Stimulated activated CD4-positive, alpha-beta T cell treated with anti-CD3 and anti-CD28 coated beads, Interleukin-4, amount 100 ng/mL, for 4 hours (primary cell): ENCODE measurements at regions not wholly inside any gene's neighbourhood (a gene's known extent, or its start where the extent isn't known, plus 50 kb on each side); places are given as distances from the start of the nearest gene placed in this dataset.

Source experiments
- DNase-seq, 2 experiments: peaks; one replicate each; pipeline ENCODE4 v3.0.0-alpha.2; 2020

- DNase-seq: no peak
Observed at GRCh38 chr5:35477911-35478310, 139.8 kb upstream of the SPEF2 start.

- DNase-seq: no peak
Observed at GRCh38 chr5:35477321-35477720, 140.3 kb upstream of the SPEF2 start.

DNA sequence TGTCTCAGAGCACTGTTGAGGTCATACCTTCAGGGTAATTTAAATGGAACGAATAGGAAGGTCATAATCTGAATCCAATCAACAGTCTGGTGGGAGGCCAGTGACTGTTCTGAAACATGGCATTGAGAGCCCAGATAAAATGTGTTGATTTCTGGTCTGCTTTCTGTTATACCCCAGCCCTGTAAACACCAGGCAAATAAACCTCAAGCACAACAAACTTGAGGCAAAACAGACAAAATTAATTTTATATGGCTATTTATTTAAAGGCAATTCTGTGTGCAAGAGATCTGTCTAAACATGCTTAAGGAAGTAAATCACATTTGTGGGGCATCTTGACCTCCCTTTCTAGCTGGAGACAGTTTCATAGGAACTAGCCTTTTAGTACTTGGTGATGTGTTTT lies 140.9 kb upstream of the SPEF2 start:
- DNase-seq: no peak

DNA sequence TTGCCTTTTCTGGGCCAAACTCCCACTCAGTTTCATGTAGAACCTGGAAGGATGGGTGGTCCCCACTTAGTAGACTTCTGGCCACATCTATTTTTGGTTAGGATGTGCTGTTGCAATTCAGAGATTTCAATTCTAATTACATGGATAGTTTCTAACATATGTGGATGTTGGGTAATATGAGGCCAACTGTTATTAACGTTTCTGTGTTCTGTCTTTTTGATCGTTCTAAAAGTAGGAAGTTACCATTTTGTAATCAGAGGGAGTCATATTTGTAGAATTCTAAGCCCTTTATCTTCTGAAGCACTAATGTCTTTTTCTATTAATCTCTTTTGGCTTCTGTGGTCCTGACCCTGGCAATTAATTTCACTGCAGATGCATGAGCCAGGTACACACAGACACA lies 141.6 kb upstream of the SPEF2 start:
- no peak for DNase-seq

GRCh38 chr5:35473589-35473988 lies 144.1 kb upstream of the SPEF2 start:
- no peak for DNase-seq

DNA sequence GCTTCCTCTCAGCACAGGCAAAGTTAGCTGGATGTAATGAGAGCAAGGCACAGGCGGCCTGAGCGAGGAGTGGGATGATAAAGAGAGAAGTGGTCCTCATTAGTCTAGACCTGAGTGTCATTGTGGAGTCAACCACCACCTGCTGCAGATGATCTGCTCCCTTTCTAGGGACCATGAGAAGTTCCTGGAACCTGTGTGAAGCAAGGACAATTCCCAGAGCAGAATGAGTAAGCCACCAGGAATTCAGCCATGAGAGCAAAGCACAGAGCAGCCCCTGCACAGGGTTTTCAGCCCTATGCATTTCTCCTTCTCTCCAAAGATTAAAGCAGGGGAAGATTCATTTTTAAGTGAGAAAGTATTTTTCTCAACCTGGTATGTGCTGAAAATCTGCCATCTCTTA lies 146.8 kb upstream of the SPEF2 start:
- no peak for DNase-seq

GRCh38 chr5:35468811-35469210 lies 148.9 kb upstream of the SPEF2 start:
- DNase-seq: no peak

DNA sequence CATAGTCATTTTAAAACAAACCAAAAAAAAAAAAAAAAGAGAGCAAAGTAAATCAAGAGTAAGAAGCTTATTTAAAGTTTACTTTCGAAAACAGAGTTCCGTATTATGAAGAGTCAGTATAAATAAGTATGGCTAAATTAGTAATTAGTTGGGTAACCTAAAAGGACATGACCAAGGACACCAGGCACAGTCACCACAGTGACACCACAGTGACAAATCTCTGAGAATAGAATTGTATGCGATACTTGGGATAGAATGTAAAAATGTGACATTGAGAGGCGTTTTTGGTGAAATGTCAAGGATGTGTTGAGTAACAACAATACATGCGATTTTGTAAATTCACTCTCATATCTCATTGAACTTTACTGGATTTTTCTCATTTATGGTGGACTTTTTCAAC lies 150.9 kb upstream of the SPEF2 start:
- no peak for DNase-seq

DNA sequence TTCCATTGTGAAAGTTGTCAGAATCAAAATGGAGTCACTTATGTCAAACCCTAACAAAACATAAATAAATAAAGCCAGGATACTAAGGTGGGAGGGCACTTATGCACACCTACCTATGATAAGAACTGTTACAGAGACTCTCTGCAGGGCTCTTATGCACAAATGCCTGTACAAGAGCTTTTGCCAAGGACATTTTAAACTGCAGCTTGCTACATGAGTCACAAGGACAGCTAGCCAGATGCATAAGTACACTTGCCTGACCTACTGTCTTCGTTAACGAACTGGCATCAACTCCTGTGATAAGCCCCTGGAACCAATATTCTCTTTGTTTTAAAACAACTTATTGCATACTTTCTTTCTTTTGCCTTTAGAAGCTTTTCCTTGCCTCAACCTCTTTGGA lies 152.9 kb upstream of the SPEF2 start:
- DNase-seq: no peak

DNA sequence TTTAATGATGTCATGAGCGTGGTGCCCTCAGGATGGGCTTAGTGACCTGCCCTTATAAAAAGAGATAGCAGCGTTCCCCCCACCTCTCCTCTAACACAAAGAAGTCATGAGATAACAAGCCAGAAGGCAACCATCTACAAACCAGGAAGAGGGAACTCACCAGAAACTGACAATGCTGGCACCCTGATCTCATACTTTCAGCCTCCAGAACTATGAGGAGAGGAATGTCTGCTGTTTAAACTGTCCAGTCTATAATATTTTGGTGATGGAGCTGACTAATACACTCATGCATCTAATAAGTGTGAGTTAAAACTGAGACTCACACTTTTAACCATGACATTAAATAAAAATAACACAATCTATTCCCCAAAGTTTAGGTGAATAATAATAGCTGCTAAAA lies 156.1 kb upstream of the SPEF2 start:
- no peak for DNase-seq

GRCh38 chr5:35458824-35459207 lies 158.8 kb upstream of the SPEF2 start:
- no peak for DNase-seq

GRCh38 chr5:35457912-35458823 lies 159.5 kb upstream of the SPEF2 start:
- DNase-seq: no peak

- DNase-seq: no peak
Observed at GRCh38 chr5:35456506-35456905, 161.2 kb upstream of the SPEF2 start.

DNA sequence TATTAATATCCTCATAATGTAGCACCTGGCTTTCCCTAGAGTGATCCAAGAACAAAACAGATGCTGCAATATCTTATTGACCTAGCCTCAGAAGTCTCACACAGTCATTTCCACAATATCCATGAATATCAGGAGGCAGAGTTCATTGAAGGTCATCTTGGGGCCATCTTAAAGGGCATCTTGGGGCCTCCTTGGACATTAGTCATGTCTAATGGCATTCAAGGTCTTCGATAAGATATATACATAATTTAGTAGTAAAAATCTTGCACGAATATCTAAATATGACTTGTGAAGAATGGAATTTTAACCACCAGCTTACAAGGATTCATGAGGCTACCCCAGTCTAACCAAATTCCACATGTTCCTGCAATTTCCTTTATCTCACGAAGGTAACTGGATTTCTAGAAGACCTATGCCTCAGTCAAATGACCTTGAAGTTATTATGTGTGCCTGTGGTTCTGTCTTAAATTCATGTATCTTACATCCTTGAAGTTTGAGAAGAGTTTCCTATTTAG lies 163.6 kb upstream of the SPEF2 start:
- no peak for DNase-seq

GRCh38 chr5:35443803-35444595 lies 173.7 kb upstream of the SPEF2 start:
- no peak for DNase-seq

- DNase-seq: no peak
Observed at GRCh38 chr5:35442885-35443639, 174.6 kb upstream of the SPEF2 start.

- DNase-seq: no peak
Observed at GRCh38 chr5:35440409-35440808, 177.3 kb upstream of the SPEF2 start.

DNA sequence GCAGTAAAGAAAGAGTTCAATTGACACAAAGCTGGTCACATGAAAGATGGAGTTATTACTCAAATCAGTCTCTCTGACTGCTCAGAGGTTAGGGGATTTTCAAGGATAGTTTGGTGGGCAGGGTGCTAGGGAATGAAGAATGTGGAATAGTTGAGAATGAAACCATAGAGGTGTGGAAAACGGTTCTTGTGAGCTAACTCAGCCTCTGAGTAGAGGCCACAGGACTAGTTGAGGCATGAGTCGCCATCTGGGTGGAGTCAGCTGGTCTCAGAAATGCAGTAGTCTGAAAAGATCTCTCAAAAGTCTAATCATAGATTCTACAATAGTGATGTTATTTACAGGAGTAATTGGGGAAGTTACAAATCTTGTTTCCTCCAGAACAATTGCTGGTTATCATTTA lies 178.9 kb upstream of the SPEF2 start:
- no peak for DNase-seq

DNA sequence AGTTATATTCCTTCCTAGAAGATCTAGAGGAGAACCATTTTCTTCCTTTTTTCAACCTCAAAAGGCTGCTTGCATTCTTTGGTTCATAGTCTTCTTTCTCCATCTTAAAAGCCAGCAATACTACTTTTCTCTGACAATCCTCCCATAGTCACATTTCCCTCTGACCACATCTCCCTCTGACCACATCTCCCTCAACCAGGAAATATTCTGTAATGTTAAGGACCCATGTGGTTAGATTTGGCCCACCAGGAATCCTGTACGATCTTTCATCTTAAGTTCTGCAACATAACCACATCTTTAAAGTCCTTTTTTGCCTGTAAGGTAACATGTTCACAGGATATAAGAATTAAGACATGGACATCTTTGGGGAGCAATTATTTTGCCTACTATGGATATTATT lies 179.4 kb upstream of the SPEF2 start:
- no peak for DNase-seq

DNA sequence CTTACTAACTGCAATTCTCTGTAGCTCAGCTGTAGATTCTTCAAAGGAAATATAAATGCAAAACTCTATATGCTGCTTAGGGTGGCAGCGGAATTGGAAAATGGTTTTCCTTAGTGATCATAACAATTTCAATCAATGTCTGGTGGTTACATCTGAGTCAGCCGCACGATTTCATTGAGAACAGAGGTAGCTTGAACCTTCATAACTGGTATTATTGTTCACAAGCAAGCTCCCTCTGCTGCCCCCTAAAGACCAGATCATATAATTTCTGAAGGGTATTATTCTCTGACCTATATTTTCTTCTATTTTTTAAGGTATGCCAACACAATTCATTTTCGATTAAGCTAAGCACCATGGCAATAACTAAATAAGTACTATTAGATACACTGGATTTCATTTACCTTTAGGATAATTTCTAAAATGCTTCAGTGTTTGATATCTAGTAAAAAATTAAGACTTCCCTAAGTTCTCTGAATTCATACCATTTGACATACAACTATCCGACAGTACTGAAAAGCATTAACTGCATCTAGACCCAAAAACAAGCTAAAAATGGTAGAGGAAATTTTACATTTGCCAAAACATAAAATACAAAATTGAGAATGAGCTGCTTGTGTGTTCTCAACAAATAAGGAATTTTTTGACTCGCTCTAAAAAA lies 181.1 kb upstream of the SPEF2 start:
- DNase-seq: no peak

GRCh38 chr5:35430381-35431162 lies 187.1 kb upstream of the SPEF2 start:
- no peak for DNase-seq

DNA sequence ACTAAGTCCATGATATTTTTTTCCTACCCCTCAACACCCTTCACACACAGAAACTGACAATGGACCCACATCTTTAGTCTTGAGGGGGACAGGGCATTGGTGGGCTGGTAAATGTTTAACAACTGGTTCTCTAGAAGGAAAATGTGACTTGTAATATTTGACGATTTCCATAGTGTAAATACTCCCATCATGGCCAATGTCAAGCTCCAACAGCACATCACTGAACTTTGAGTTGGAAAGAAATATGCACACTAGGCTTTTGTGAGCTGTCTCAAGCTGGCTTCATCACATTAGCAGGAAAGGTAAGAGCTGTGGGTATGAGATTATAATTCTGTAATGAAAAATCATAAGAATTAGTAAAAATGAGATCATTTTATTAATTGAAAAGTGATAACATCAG lies 189.9 kb upstream of the PRLR start:
- DNase-seq: no peak
